Neural crest cell (in vitro differentiated cells): ENCODE measurements at regions not wholly inside any gene's neighbourhood (a gene's known extent, or its start where the extent isn't known, plus 50 kb on each side); places are given as distances from the start of the nearest gene placed in this dataset.

Experiments used
- DNase-seq: peaks from one replicate; pipeline ENCODE4 v3.0.0; 2021; ENCODE audit warnings: low read depth, mixed read lengths, low spot score
- H3K27ac Mint-ChIP-seq: one replicate; pipeline ENCODE4 v1.8.0; 2021; ENCODE audit warnings: mild to moderate bottlenecking, mixed read lengths; ENCODE audit not compliant: unreplicated experiment
- H3K27me3 Mint-ChIP-seq: 2 replicates; pipeline ENCODE4 v1.8.0; 2021; ENCODE audit warnings: low read depth, mild to moderate bottlenecking, mixed read lengths
- H3K36me3 Mint-ChIP-seq: 2 replicates; pipeline ENCODE4 v1.8.0; 2021; ENCODE audit warnings: low read depth, mild to moderate bottlenecking, mixed read lengths
- H3K4me1 Mint-ChIP-seq: 2 replicates; pipeline ENCODE4 v1.8.0; 2021; ENCODE audit warnings: mixed read lengths
- H3K4me3 Mint-ChIP-seq: one replicate; pipeline ENCODE4 v1.8.0; 2021; ENCODE audit warnings: mild to moderate bottlenecking, mixed read lengths
- H3K9me3 Mint-ChIP-seq: 2 replicates; pipeline ENCODE4 v1.8.0; 2021; ENCODE audit warnings: mixed read lengths
- TF ChIP-seq, protein P1 (sequence below): fragments of 200-600 bp; sonication (generic); conservative IDR thresholded peaks from 2 replicates; pipeline ENCODE4 v1.5.0; 2021; ENCODE audit warnings: antibody characterized with exemption, mild to moderate bottlenecking

DNA sequence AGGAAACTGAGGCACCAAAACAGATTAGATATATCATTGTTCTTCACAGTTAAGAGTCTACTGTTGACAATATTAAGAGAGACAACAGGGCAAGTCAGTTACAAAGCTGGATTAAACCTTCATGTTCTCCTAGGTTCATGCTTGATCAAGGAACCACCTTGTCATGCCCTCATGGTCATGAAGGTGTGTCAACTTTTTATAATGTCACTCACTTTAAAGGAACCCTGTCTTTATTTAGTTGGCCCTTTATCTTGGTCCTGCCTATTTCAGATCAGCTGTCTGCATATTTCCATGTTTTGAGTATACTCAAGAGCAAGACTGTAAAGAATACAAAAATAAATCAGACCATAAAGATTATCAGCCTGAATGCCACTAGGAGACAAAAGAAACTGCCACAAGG lies 140.2 kb upstream of the FAM241A start:
- Mint-ChIP-seq H3K27me3 (no peaks in the 10 kb centered on the region), H3K36me3 (no peaks in the 10 kb centered on the region)

DNA sequence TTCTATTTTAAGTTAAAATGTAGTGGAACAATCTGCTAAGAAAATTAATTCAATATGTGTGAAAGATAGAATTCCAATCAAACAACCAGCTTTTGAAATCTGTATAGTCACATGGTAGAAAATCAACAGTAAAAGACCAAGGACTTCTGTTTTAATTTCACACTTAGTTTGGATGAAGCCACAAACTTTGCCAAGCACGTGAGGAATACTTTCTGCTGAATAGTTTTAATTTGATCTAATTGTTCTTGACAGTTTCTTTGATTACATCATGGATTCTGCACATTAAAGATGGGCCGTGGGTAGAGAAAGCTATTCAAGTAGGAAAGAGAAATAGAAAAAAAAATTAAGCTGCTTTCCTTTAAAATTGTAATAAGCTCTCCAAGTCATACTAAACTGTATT lies 137.9 kb upstream of the FAM241A start:
- H3K27ac Mint-ChIP-seq = no peak overlapping the region
- DNase-seq = no peak
- H3K27me3 Mint-ChIP-seq = no peaks in the 10 kb centered on the region
- TF ChIP-seq, protein P1, sequence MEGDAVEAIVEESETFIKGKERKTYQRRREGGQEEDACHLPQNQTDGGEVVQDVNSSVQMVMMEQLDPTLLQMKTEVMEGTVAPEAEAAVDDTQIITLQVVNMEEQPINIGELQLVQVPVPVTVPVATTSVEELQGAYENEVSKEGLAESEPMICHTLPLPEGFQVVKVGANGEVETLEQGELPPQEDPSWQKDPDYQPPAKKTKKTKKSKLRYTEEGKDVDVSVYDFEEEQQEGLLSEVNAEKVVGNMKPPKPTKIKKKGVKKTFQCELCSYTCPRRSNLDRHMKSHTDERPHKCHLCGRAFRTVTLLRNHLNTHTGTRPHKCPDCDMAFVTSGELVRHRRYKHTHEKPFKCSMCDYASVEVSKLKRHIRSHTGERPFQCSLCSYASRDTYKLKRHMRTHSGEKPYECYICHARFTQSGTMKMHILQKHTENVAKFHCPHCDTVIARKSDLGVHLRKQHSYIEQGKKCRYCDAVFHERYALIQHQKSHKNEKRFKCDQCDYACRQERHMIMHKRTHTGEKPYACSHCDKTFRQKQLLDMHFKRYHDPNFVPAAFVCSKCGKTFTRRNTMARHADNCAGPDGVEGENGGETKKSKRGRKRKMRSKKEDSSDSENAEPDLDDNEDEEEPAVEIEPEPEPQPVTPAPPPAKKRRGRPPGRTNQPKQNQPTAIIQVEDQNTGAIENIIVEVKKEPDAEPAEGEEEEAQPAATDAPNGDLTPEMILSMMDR = no peak
- no peaks in the 10 kb centered on the region for H3K4me1 Mint-ChIP-seq
- H3K9me3 Mint-ChIP-seq = no peaks in the 10 kb centered on the region
- no peaks in the 10 kb centered on the region for H3K36me3 Mint-ChIP-seq
- H3K4me3 Mint-ChIP-seq = no peak overlapping the region

More for the DNA sequence above, 140.2 kb upstream of the FAM241A start:
- TF ChIP-seq, protein P1 = no peak
- no peak for DNase-seq
- H3K4me1 Mint-ChIP-seq = no peaks in the 10 kb centered on the region
- H3K27ac Mint-ChIP-seq = no peak overlapping the region
- H3K4me3 Mint-ChIP-seq = no peak overlapping the region
- H3K9me3 Mint-ChIP-seq = no peaks in the 10 kb centered on the region

DNA sequence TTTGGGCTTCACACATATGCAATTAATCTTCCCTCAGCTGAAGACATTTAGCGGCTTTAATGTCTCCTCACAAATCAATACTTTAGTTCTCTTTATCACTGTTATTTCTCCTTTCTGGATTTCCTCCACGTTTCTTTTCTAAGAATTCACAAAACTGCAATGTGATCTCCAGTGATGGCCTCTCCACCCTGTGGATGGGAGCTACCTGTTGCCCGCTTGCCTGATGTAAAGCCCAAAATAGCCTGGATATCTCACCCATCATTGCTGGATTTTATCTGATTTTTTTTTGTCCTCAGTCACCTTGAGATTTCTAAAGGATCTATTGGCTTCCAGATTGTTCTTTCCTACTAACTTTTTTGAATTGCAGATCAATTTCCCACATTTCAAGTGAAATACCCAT lies 129.3 kb upstream of the FAM241A start:
- no peaks in the 10 kb centered on the region for H3K27me3 Mint-ChIP-seq

DNA sequence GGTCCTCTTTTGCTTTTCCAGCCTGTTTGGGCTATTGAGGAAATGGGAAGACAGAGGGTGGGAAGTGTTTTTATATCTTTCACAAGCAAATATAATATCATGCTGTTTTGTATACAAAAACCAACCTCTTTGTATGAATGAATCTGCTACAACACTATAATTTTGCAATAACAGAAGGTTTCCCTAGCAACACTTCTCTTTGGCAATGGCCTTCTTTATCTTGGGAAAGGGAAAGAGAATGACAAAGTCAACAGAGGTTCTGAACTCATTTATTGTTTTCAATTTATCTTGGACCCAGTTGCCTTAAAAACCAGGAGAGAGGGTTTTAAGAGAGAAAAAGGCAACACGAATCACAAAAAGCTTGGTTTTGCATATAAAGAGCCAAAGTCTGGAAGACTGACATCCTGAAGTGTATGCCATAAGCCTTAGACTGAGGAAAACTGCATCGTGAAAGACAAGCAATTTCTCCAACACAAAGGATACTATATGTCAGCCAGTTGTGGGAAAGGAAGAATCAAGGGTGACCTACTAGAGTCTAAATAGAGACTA lies 121.8 kb upstream of the FAM241A start:
- peaks cover 4% of the 10 kb centered on the region for H3K4me1 Mint-ChIP-seq
- no peak overlapping the region for H3K27ac Mint-ChIP-seq

More for the DNA sequence above, 129.3 kb upstream of the FAM241A start:
- H3K27ac Mint-ChIP-seq = no peak overlapping the region
- no peaks in the 10 kb centered on the region for H3K9me3 Mint-ChIP-seq
- H3K4me1 Mint-ChIP-seq = no peaks in the 10 kb centered on the region
- H3K36me3 Mint-ChIP-seq = no peaks in the 10 kb centered on the region
- no peak for DNase-seq
- TF ChIP-seq, protein P1 = no peak
- H3K4me3 Mint-ChIP-seq = no peak overlapping the region

DNA sequence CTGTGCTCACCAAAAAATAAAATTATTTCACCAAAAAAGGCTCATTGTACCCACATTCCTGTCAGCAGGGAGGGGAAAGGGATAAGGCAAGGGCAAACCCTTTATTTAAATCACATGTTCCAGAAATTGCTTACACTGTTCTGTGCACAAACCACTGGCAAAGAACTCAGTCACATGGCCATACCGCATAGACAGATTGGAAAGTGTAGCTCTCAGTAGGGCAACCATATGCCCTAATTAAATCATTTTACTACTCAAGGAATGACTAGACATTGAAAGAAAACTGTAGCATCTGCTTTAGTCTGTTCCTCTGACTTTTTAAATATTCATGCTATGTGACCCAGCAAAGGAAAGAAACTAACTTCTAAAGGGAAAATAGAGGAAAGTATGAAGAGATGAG lies 119.2 kb upstream of the FAM241A start:
- no peak overlapping the region for H3K4me3 Mint-ChIP-seq
- peaks cover 4% of the 10 kb centered on the region for H3K4me1 Mint-ChIP-seq
- H3K27me3 Mint-ChIP-seq = peaks cover 20% of the 10 kb centered on the region
- no peak for DNase-seq
- TF ChIP-seq, protein P1 = no peak
- peaks cover 3% of the 10 kb centered on the region for H3K9me3 Mint-ChIP-seq
- H3K27ac Mint-ChIP-seq = no peak overlapping the region
- H3K36me3 Mint-ChIP-seq = no peaks in the 10 kb centered on the region

More for the DNA sequence above, 121.8 kb upstream of the FAM241A start:
- H3K36me3 Mint-ChIP-seq = no peaks in the 10 kb centered on the region
- H3K9me3 Mint-ChIP-seq = peaks cover 3% of the 10 kb centered on the region
- H3K4me3 Mint-ChIP-seq = no peak overlapping the region
- TF ChIP-seq, protein P1 = no peak
- no peak for DNase-seq
- peaks cover 8% of the 10 kb centered on the region for H3K27me3 Mint-ChIP-seq
